Fibroblast of skin of left quadriceps (primary cell): ENCODE measurements at regions not wholly inside any gene's neighbourhood (a gene's known extent, or its start where the extent isn't known, plus 50 kb on each side); places are given as distances from the start of the nearest gene placed in this dataset.
"Not testable (repeated sequence)": the region's sequence is repeated elsewhere in the genome, so short reads cannot be mapped to it uniquely, and the experiment has no call there.

Source experiments
- DNase-seq, 2 experiments: peaks; one replicate each; pipeline ENCODE4 v3.0.0-alpha.2; 2013; ENCODE audit warnings: low read depth in 2 of 2

GRCh38 chr9:115301581-115301980, 183.6 kb upstream of the TNC start:
- no peak for DNase-seq

GRCh38 chr9:115305543-115305942, 187.6 kb upstream of the TNC start:
- no peak for DNase-seq

GRCh38 chr9:115306865-115307264, 188.9 kb upstream of the TNC start:
- DNase-seq, result no peak

- no peak for DNase-seq
Measured at GRCh38 chr9:115313545-115313944, 195.6 kb upstream of the TNC start.

GRCh38 chr9:115326461-115326860, 208.5 kb upstream of the TNC start:
- DNase-seq, result no peak

- DNase-seq, result peak in 1 of 2 experiments; percentile 19
Measured at GRCh38 chr9:115327436-115328122, 209.6 kb upstream of the TNC start.

GRCh38 chr9:115328228-115328627, 210.3 kb upstream of the TNC start:
- DNase-seq, result peak; percentile 86 to 89

GRCh38 chr9:115328677-115329076, 210.7 kb upstream of the TNC start:
- DNase-seq, result no peak

GRCh38 chr9:115333277-115334070, 215.5 kb upstream of the TNC start:
- no peak for DNase-seq

GRCh38 chr9:115335439-115335838, 217.5 kb upstream of the TNC start:
- DNase-seq, result no peak

- DNase-seq, result no peak
Measured at GRCh38 chr9:115340314-115340713, 222.4 kb upstream of the TNC start.

- no peak for DNase-seq
Measured at GRCh38 chr9:115341426-115341825, 223.5 kb upstream of the TNC start.

GRCh38 chr9:115347776-115348175, 229.8 kb upstream of the TNC start:
- not testable (repeated sequence) for DNase-seq

- DNase-seq, result not testable (repeated sequence)
Measured at GRCh38 chr9:115348936-115349335, 231.0 kb upstream of the TNC start.

- DNase-seq, result no peak
Measured at GRCh38 chr9:115349542-115349941, 231.6 kb upstream of the TNC start.

- no peak for DNase-seq
Measured at GRCh38 chr9:115350548-115350947, 232.6 kb upstream of the TNC start.

GRCh38 chr9:115353681-115354080, 235.7 kb upstream of the TNC start:
- no peak for DNase-seq

- DNase-seq, result no peak
Measured at GRCh38 chr9:115357821-115358220, 239.9 kb upstream of the TNC start.

GRCh38 chr9:115359017-115359780, 241.2 kb upstream of the TNC start:
- DNase-seq, result peak; percentile 23 to 26

GRCh38 chr9:115360122-115360521, 242.2 kb upstream of the TNC start:
- no peak for DNase-seq

GRCh38 chr9:115362101-115362500, 244.1 kb upstream of the TNC start:
- no peak for DNase-seq

- no peak for DNase-seq
Measured at GRCh38 chr9:115362640-115363039, 244.7 kb upstream of the TNC start.

GRCh38 chr9:115364991-115365390, 247.0 kb upstream of the TNC start:
- no peak for DNase-seq
